ENCODE measurements at regions not wholly inside any gene's neighbourhood (a gene's known extent, or its start where the extent isn't known, plus 50 kb on each side); places are given as distances from the start of the nearest gene placed in this dataset.
"Not testable (repeated sequence)": the region's sequence is repeated elsewhere in the genome, so short reads cannot be mapped to it uniquely, and the experiment has no call there.

DNA sequence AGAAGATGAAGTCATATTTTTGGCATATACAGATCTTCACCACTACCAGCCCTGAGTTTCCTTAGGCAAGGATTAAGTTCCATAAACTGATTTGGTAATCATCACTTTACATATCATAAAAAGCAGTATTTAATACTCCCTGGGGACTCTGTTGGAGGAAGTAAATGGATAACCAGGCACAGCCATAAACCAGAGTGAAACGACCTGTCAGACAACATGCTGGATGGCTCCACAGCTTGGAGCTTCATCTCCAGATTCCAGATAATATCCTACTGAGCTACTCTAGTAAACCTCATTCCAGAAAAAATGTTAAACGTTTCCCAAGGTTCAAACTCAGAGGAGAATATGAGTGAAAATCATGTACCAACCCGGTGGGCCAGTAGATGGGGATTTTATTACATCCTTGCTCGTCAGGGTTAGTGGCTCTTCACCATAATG is 109.2 kb downstream of the BASP1 start:
- no peak for DNase-seq (ENCODE audit: low spot score)

DNA sequence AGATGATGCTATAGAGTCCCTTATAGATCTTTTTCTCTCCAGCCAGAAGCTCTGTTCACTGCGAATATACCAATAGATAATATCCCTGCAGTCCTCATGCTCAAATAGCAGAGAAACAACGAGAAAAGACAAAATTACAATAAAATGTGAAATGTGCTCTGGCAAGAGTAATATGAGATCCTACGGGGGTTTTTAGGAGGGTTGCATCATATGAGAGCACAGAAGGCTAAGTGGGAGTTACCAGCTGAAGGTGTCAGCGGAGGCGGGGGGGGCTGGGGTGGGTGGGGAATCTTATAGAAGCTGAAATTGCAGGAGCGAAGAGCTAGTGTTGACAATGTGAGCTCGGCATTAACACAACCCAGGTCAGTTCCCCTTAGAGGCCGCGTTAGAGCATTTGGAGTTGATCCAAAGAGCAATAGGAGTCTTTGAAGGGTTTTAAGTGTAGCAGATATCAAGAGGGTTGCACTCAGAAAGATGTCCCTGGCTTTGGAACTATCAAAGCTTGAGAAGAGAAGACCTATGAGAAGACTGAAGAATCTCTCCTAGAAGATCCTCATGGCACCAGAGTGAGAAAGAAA is 109.7 kb downstream of the BASP1 start:
- no peak for DNase-seq (ENCODE audit: low spot score)

DNA sequence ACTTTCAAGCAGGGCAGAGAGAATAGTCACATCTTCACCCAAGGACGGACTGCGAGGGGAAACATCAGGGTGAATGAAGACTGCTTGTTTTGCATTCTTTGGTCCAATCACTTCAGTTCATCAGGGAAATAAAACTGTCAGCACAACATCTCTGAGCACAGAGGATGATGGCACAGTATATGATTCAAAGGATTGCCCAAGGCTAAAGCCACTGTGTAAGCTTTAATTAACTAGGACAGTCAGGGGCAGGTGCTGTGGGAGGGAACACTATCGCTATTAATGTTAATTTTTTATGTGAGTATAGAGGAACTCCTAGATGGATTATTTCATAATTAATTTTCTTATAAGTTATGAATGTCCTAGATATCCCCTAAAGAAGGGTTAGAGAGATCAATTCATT is 112.1 kb downstream of the BASP1 start:
- DNase-seq (ENCODE audit: low spot score): no peak

DNA sequence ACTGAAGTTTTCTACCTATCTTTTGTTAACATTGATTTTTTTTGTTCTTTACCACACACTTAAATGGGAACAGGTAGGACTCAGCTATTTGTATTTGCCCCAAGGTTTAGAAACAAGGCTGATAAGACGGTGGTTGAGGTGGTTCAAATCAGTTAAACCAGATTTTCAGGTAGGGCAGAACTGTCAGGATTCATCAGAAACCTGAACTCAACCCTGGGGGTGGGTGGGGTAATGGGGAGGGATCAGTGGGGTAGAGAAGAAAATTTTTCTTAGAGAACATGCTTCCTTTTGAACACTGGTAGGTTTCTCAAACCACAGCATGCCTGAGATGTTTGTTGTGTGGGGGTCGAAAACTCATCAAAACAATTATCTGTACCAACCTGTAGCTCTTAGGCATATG is 113.0 kb downstream of the BASP1 start:
- DNase-seq (ENCODE audit: low spot score): no peak

DNA sequence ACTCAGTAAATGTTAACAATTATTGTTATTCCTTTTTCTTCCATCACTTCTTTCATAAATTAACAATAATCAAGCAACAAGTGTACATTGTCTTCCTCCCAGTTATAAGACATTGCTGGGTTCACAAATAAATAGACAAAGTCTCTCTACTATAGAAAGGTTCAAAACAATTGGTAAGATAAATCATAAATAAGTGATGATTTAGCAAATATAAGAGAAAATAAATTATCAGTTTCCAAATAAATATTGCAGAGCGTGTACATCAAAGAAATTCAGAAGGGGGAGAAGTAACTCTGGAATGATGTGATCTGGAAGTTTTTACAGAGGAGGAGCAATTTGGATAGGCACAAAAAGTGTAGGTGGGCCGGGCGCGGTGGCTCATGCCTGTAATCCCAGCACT is 114.2 kb downstream of the BASP1 start:
- no peak for DNase-seq (ENCODE audit: low spot score)

DNA sequence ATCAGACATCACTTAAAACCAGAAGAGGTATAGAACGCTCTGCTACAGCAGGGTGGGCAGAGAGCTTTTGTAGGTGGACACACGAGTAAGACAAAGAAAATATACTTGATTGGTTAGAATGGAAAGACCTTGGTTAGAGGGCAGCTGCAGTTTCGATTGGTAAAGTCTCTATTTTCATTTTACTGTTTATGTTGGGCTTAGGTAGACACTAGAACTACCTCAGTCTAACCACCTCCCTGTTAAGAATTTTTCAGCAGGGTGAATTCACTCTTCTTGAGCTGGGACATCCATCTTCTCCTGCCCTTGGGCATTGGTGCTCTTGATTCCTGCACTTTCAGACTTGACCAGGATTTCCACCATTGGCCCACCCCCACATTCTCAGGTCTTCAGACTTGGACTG is 116.3 kb downstream of the BASP1 start:
- no peak for DNase-seq (ENCODE audit: low spot score)

DNA sequence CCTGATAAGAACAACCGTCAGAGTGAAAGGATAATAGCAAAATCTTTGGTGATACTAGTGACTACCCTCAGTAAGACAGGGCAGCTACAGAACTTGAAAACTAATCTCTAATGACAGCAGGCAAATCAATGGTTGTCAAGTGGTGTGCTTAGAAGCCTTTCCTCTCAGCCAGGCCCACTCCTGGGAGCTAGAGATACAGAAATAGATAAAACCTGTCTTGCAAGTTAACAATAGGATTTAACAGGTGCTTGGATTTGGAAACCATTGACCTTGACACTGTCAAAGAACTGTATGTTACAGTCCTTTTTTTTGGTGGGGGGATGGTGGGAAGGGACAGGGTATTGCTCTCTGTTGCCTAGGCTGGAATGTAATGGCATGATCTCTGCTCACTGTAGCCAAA is 118.6 kb downstream of the BASP1 start:
- no peak for DNase-seq (ENCODE audit: low spot score)

DNA sequence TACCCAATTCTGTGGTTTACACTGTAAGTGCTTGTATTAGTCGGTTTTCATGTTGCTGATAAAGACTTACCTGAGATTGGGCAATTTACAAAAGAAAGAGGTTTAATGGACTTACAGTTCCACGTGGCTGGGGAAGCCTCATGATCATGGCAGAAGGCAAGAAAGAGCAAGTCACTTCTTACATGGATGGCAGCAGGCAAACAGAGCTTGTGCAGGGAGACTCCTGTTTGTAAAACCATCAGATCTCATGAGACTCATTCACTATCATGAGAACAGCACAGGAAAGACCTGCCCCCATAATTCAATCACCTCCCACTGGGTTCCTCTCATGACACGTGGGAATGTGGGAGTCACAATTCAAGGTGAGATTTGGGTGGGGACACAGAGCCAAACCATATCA is 119.3 kb downstream of the BASP1 start:
- not testable (repeated sequence) for DNase-seq (ENCODE audit: low spot score)

DNA sequence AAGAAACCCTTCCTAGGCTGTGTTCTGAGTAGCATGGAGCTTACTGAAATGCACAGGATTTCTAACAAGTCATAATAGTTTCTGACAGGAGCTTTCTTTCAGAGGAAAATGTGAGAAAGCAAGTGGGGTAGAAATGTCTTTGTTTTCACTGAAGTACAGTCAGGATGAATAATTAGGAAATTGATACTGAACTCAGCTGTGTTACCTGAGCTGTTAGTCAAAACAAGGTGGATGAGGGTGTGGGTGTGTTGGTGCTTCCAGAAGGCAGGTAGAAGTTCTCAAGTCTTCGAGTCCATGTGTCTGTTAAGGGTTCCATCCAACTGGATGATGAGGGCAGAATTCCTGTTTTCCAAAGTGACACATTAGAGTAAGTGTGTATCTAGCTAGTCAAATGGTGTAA is 122.4 kb downstream of the BASP1 start:
- no peak for DNase-seq (ENCODE audit: low spot score)

DNA sequence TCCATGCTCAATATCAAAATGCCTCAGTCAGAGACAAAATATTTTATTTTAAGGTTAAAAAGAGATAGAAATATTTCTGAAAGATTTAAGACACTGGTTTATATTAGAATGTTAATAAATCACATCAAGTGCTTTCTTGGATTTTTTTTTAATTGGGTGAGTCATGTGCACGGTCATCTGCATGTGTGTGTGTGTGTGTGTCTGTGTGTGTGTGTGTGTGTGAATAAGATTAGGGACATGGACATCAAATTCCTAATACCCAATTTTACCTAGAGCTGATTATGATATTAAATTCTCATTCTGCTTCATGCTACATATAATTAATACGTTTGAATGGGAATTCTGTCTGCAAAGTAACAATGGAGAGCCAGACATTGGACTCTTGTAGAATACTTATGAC is 122.9 kb downstream of the BASP1 start:
- DNase-seq (ENCODE audit: low spot score): no peak

DNA sequence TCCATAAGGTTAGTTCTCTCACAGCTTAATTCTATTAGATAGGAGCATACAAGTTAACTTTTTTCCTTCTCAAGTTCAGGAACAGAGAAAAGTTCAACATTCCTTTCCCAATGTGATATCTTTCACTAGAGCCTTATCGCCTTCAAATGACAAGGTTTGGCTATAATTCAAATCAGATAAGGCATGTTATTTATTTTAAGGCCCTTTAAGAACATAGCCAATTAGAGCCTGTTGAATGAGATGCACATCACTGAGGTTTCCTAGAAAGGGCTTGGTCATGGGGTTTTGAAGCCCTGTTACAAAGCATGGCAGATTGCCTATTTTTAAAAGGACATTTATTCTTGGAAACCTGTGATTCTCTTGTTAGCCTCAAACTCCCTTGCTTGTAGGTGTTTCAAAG is 123.4 kb downstream of the BASP1 start:
- no peak for DNase-seq (ENCODE audit: low spot score)

DNA sequence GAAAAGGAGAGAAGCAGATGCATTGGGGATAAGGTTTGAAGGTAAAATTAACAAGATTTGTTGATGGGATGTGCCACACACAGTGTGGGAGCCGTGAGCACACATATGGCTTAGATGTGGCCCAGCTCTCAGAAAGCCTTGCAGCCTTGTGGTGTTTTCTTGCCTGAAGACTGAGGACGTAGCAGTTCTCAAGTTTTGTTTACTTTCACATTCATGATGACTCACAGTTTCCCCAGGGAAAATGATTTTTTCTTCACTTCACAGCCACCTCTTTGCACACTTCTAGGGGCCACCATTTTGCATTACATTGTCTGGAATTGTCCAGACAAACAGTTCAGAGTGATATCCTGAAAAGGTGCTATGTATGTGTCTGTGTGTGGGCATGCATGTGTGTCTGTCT is 126.2 kb downstream of the BASP1 start:
- DNase-seq (ENCODE audit: low spot score): peak; percentile 35

DNA sequence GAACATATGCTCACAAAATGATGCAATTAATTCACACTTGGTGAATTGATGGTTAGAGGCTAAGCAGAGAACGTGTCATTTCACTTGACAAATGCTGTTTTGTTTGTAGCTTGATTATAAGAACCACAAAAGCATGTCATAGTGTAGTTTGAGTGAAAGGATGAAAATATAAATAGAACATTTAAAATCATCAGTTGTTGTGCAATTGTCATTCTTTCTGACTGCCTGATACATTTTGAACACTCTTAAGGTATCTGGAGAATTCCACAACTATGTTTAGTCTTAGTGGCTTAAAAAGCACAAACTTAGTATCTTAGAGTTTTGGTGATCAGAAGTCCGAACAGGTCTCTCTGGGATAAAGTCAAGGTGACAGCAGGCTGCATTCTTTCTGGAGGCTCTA is 129.4 kb downstream of the BASP1 start:
- no peak for DNase-seq (ENCODE audit: low spot score)

DNA sequence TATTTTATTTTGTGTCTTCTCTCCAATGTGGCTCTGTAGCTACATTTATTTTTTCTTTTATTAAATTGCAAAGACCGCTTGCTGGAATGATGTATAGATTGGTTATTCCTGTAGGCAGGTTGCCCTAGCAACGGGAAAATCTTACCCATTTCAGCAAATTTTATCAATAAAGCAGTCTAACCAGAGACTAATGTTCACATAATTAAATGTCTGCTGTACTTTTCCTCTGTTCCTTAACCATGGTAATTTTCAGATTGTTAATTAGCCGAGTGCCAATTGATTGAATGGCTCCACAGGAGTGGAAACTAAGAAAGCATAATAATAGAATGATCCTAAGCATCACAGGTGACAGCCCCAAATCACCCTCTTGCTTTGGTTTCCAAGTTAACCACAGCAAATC is 134.8 kb downstream of the BASP1 start:
- no peak for DNase-seq (ENCODE audit: low spot score)

DNA sequence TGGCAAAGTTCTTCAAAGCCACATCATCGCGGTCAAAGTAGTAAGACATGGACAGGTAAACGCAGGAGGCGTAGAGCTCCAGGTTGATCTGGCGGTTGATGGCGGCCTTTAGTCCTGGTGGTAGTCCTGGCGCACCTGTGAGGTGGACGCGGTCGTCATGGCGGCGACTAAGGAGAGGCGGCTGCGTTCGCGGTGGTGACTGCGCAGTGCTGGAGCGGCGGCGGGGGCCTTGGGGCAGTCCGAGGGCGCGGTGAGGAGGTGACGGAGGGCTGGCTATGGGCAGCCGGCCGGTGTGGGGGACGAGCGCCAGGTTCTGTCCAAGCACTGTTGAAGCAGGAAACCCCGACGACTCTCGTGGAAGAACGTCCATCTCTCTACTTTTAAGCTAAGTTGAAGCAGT is 136.8 kb downstream of the BASP1 start:
- no peak for DNase-seq (ENCODE audit: low spot score)

DNA sequence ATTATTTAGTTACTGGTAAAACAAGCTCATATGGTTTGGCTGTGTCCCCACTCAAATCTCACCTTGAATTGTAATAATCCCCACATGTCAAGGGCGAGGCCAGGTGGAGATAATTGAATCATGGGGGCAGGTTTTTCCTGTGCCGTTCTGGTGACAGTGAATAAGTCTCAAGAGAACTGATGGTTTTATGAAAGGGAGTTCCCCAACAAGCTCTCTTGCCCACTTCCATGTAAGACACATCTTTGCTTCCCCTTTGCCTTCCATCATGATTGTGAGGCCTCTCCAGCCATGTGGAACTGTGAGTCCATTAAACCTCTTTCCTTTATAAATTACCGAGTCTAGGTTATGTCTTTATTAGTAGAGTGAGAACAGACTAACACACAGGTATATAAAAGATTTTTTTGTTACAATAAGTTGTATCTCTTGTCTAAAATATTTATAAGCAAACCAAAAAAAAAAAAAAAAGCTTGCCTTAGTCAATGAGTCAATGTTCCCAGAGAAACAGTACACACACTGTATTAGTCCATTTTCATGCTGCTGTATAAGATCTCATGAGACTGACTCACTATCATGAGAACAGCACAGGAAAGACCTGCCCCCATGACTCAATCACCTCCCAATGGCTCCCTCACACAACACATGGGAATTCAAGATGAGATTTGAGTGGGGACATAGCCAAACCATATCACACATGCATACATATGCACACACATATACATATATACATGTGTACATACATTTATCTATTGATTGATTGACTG is 138.3 kb downstream of the BASP1 start:
- DNase-seq (ENCODE audit: low spot score): no peak

DNA sequence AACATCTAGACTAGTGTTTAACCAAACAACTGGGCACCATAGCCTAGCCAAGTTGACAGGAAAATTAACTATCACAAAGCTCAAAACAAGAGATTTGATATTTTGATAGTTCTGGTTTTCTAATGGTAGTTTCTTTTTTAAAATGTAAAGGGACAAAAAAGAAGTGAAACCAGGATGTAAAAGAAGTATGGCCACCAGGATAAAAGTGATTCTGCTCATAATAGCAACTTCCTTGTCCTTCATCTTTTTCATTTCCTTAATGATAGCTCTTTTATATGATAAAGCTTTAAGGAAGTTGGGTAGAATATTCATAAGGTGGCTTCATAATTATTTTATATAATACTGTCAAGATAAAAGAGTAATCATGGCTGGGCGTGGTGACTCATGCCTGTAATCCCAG is 139.1 kb downstream of the BASP1 start:
- DNase-seq (ENCODE audit: low spot score): no peak

DNA sequence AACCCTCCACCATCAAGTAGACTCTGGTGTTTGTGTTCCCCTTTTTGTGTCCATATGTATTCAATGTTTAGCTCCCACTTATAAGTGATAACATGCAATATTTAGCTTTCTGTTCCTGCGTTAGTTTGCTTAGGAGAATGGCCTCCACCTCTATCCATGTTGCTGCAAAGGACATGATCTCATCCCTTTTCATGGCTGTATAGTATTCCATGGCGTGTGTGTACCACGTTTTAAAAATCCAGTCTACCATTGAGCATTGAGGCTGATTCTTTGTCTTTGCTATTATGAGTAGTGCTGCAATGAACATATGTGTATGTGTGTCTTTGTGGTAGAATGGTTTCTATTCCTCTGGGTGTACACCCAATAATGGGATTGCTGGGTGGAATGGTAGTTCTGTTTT is 140.1 kb downstream of the BASP1 start:
- no peak for DNase-seq (ENCODE audit: low spot score)

DNA sequence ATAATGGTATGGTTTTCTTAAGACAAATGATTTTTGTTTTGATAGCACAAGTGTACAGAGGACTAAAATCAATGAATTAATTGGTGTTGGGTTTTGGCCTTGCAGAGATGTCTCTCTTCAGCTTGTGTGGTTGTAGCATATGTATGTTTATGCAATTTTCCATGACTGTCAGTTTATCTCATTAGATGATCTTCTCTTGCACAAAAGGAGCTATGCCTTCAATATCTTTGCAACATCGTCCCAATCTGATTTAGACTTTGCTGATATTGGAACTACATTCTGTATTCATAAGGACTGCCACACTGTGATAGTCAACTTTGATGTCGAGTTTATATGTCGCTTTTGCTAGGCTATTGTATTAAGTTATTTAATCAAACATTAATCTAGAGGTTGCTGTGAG is 140.0 kb upstream of the TAF11L2 start:
- no peak for DNase-seq (ENCODE audit: low spot score)

DNA sequence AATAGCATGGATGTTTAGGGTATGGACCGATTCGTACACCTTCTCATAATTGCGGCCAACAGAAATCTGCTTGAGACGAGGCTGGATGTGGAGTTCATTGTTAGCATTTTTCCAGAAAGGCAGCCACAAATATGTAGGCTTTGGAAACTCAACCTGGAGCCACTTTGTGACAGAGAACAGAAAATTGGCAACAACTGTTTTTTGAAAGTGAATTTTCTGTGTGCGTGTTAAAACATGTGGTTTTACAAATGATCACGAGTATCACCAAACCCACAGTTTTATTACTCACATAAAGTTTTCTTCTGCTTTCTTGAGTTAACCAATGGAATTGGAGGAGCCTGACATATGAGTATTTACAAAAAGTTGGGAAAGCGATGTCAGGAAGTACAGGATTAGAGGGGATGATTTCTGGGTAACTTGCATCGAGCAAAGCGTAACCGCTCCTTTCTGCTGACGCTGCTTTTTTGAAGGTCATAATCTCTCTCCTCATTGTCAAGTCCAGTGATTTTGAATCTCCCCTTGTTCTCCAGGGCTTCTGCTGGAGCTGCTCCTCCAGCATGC is 138.5 kb upstream of the TAF11L2 start:
- DNase-seq (ENCODE audit: low spot score): no peak

DNA sequence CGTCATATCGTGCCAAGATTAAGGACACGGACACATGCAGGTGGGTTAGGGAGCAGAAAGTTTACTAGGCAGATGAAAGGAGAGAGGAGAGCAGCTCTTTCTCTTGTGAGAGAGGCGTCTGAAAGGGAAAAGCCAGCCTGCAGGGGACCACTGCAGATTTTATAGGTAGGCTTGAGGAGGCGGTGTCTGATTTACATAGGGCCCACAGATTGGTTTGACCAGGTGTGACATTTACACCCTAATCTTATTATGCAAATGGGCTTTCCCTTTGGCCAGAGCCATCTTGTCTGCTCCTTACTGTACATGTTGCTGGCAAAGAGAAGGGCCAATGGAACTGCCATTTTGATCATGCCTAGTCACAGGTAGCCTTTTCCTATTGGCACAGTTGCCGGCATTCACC is 137.2 kb upstream of the TAF11L2 start:
- DNase-seq (ENCODE audit: low spot score): no peak

DNA sequence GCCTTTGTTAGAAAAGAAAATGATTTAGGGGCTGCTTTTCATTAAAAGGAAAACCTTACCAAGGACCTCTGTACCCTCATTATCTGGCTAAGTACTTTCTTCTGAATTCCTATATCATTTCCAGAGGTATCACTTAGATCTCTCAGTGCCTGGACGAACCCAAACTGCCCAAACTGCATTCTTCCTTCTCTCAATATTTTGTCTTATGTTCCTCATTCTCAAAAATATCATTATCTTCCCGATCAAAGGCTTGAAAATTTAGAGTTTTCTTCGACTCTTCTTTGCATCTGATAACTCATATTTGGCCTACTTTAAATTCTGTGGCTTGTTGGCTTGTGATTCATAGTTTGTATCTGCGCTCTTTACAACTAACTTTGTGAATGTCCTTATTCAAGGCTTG is 136.7 kb upstream of the TAF11L2 start:
- no peak for DNase-seq (ENCODE audit: low spot score)

DNA sequence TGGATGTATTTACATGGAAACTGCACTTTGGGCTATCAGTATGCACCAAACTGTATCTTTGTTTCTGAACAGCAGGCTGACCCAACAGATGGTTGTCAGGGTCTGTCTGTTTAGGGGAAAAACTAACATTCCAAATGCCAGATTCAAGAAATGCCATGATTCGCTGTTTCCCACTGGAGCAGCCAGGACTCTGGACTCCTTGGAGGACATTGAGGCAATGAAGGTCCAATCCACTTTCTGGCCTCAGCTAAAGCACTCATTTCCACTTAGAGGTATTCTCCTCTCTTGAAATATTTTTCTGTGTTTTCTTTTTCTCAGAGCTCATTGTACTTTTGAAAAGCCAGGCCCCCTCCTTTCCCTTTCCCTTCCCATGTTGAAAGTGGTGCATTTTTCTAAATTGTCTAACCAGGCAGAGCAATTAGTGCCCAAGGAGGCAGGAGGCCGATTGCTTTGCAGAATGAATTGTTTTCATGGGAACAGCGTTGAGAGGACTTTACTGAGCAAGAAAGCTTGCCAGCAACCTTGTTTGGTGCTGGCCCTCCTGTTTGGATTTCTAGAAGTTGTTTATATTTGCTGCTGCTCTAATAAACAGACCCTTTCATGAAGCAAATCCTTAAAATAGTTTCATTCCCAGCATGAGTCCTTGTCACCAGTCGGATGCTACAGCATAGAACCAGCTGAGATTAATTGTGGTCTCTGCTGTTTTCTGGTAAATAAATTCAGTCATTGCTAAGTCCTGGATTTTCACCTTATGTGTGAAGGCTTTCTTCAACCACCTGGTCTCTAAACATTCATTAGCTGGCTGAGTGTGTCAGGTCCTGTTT is 132.8 kb upstream of the TAF11L2 start:
- no peak for DNase-seq (ENCODE audit: low spot score)

Measured in LoVo (cell line).